ENCODE measurements at regions not wholly inside any gene's neighbourhood (a gene's known extent, or its start where the extent isn't known, plus 50 kb on each side); places are given as distances from the start of the nearest gene placed in this dataset.
"Not testable (repeated sequence)": the region's sequence is repeated elsewhere in the genome, so short reads cannot be mapped to it uniquely, and the experiment has no call there.

- no peak for DNase-seq (ENCODE audit: low read depth)
Observed at GRCh38 chr14:71328183-71328582, 420.9 kb downstream of the PCNX1 start.

GRCh38 chr14:71328954-71329353 lies 421.7 kb downstream of the PCNX1 start:
- DNase-seq (ENCODE audit: low read depth) = no peak

- no peak for DNase-seq (ENCODE audit: low read depth)
Observed at GRCh38 chr14:71331403-71331802, 424.1 kb downstream of the PCNX1 start.

- no peak for DNase-seq (ENCODE audit: low read depth)
Observed at GRCh38 chr14:71332476-71332875, 425.2 kb downstream of the PCNX1 start.

GRCh38 chr14:71333705-71334104 lies 426.4 kb downstream of the PCNX1 start:
- no peak for DNase-seq (ENCODE audit: low read depth)

- DNase-seq (ENCODE audit: low read depth) = no peak
Observed at GRCh38 chr14:71336489-71337192, 429.4 kb downstream of the PCNX1 start.

- DNase-seq (ENCODE audit: low read depth) = no peak
Observed at GRCh38 chr14:71338153-71338552, 430.9 kb downstream of the PCNX1 start.

- DNase-seq (ENCODE audit: low read depth) = no peak
Observed at GRCh38 chr14:71339650-71340415, 432.6 kb downstream of the PCNX1 start.

GRCh38 chr14:71341156-71341555 lies 433.9 kb downstream of the PCNX1 start:
- no peak for DNase-seq (ENCODE audit: low read depth)

GRCh38 chr14:71343724-71344123 lies 436.5 kb downstream of the PCNX1 start:
- DNase-seq (ENCODE audit: low read depth) = no peak

GRCh38 chr14:71344506-71344905 lies 437.2 kb downstream of the PCNX1 start:
- DNase-seq (ENCODE audit: low read depth) = no peak

- DNase-seq (ENCODE audit: low read depth) = no peak
Observed at GRCh38 chr14:71346685-71347084, 439.4 kb downstream of the PCNX1 start.

- DNase-seq (ENCODE audit: low read depth) = no peak
Observed at GRCh38 chr14:71348394-71348793, 441.1 kb downstream of the PCNX1 start.

- DNase-seq (ENCODE audit: low read depth) = no peak
Observed at GRCh38 chr14:71348817-71349216, 441.6 kb downstream of the PCNX1 start.

GRCh38 chr14:71354142-71354541 lies 446.9 kb downstream of the PCNX1 start:
- DNase-seq (ENCODE audit: low read depth) = no peak

- DNase-seq (ENCODE audit: low read depth) = no peak
Observed at GRCh38 chr14:71354801-71355200, 447.5 kb downstream of the PCNX1 start.

- no peak for DNase-seq (ENCODE audit: low read depth)
Observed at GRCh38 chr14:71355324-71356201, 448.3 kb downstream of the PCNX1 start.

- DNase-seq (ENCODE audit: low read depth) = no peak
Observed at GRCh38 chr14:71358209-71358931, 451.1 kb downstream of the PCNX1 start.

GRCh38 chr14:71358932-71359421 lies 451.7 kb downstream of the PCNX1 start:
- DNase-seq (ENCODE audit: low read depth) = not testable (repeated sequence)

GRCh38 chr14:71359823-71360222 lies 452.6 kb downstream of the PCNX1 start:
- DNase-seq (ENCODE audit: low read depth) = no peak

GRCh38 chr14:71361336-71361735 lies 454.1 kb downstream of the PCNX1 start:
- DNase-seq (ENCODE audit: low read depth) = no peak

- DNase-seq (ENCODE audit: low read depth) = no peak
Observed at GRCh38 chr14:71361874-71362273, 454.6 kb downstream of the PCNX1 start.

All from activated T-cell treated with anti-CD3 and anti-CD28 coated beads for 48 hours (primary cell).